ENCODE measurements at regions not wholly inside any gene's neighbourhood (a gene's known extent, or its start where the extent isn't known, plus 50 kb on each side); places are given as distances from the start of the nearest gene placed in this dataset.

DNA sequence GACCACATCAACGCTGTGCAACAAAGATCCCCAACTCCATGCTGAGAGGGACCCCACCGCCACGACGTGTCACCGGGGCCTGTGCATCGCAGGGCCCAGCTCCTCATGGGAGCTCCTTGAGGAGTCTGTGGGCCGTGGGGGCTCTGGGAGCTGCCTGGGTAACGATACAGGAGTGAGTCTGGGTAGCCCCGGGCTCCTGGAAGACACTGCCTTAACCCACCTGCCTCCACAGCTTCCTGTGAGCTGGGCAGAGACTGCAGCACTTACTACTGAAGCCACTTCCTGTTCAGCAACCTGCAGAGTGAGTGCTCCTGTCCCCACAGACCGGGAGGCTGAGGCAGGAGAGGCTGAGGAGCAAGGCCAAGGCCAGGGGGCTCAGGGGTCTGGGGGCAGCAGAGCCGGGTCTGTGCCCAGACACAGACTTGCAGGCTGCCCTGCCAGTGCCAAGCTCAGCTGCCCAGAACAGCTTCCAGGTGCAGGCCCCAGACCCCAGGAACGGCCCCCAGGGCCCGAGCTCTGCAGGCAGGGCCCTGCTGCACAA lies 226.7 kb downstream of the BRD1 start:
- no peak for DNase-seq (ENCODE audit: low spot score)
- TF ChIP-seq, protein P1, sequence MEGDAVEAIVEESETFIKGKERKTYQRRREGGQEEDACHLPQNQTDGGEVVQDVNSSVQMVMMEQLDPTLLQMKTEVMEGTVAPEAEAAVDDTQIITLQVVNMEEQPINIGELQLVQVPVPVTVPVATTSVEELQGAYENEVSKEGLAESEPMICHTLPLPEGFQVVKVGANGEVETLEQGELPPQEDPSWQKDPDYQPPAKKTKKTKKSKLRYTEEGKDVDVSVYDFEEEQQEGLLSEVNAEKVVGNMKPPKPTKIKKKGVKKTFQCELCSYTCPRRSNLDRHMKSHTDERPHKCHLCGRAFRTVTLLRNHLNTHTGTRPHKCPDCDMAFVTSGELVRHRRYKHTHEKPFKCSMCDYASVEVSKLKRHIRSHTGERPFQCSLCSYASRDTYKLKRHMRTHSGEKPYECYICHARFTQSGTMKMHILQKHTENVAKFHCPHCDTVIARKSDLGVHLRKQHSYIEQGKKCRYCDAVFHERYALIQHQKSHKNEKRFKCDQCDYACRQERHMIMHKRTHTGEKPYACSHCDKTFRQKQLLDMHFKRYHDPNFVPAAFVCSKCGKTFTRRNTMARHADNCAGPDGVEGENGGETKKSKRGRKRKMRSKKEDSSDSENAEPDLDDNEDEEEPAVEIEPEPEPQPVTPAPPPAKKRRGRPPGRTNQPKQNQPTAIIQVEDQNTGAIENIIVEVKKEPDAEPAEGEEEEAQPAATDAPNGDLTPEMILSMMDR (IDR thresholded peaks at IDR 0.05) = no peak
- no peak overlapping the region for H3K27ac ChIP-seq
- no peak overlapping the region for H3K4me3 ChIP-seq

DNA sequence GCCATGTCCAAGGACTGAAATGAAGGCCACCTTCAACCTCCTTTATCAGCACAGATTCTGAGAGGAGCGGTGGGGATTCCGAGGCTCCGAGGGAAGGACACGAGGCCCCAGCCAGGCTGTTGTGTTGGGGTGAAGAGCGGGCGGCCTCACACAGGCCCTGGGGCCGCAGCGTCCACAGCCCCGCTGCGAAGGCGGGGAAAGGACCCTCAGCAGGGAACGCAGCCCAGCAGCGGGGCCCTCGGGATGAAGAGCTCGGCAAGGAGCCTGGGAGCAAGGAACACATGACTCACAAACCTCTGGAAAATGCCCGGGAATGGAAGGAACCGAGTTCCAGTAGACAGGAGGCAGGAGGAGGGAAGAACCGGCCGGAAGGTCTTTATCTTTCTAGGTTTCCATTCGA lies 227.2 kb downstream of the BRD1 start:
- DNase-seq (ENCODE audit: low spot score) = no peak
- TF ChIP-seq, protein P1 (IDR thresholded peaks at IDR 0.05) = no peak
- no peak overlapping the region for H3K27ac ChIP-seq
- no peak overlapping the region for H3K4me3 ChIP-seq

DNA sequence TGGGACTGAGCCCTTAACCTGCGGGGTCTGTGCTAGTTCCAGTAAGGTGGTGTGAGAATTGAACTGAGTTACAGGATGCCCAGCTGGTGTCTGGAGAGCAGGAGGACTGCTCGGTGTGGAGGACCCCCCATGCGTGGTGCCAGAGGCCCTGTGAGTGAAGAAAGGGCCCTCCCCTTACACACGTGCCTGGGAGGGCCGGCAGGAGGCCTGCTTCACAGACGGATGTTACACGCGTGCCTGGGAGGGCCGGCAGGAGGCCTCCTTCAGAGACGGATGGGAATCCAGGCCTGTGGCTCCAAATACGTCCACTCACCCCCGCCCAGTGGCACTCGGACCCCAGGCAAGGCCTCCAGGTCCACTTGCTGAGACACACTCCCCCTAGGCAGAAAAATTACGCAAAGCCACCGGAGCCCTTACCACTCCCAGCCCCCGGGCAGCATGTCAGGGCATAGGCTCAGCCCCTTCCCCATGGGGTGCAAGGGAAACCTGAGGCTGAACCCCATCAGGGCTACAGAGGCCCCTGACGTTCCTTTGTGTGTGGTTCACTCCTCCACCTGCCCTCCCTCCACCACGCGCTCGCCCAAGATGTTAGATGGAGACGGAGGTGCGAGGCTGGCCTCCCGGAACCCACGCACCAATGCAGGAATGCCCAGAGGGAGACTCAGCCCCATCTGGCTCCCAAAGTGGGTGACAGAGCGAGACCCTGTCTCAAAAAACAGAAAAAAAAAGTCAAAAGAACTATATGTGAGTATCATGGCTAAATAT lies 227.8 kb downstream of the BRD1 start:
- DNase-seq (ENCODE audit: low spot score) = no peak

DNA sequence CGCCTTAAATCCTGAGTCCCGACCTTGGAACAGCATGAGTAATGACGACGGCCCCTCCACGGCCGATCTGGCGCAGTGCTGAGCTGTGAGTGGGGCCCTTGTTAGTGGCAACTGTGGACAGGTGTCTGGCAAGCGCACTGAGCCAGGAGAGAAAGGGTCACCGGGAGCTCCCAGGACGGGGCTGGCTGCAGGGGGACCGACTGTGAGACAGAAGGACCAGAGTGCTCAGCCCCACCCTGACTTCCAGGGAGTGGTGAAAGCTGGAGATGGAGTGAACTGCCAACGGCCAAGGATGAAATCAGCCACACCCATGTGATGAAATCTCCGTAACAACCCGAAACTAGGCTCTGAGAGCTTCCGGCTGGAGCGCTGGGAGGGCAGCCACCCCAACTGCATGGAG lies 228.6 kb downstream of the BRD1 start:
- Histone ChIP-seq H3K27ac (no peak overlapping the region), H3K4me3 (no peak overlapping the region)
- TF ChIP-seq, protein P1 (IDR thresholded peaks at IDR 0.05) = no peak
- DNase-seq (ENCODE audit: low spot score) = no peak

More for the DNA sequence above, 227.8 kb downstream of the BRD1 start:
- Histone ChIP-seq H3K4me3 (no peak overlapping the region), H3K27ac (no peak overlapping the region)
- TF ChIP-seq, protein P1 (IDR thresholded peaks at IDR 0.05) = no peak

DNA sequence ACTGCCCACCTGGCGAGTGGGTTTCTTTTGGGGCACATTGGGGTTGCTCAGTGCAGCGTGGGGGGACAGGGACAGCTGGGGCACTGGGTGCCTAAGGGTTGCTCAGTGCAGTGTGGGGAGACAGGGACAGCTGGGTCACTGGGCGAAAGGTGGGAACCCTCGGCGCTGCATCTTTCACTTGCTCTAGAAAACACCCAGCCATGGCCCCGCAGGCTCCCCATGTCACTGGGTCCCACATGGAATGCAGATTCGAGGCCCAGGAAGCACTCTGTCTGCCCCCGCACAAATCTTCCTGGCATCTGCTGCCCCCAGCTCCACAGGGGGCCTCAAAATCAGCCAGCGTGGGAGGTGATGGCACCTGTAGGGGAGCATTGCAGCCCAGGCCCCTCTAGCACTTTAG lies 229.3 kb downstream of the BRD1 start:
- no peak for DNase-seq (ENCODE audit: low spot score)
- H3K27ac ChIP-seq = no peak overlapping the region
- TF ChIP-seq, protein P1 (IDR thresholded peaks at IDR 0.05) = no peak
- no peak overlapping the region for H3K4me3 ChIP-seq

DNA sequence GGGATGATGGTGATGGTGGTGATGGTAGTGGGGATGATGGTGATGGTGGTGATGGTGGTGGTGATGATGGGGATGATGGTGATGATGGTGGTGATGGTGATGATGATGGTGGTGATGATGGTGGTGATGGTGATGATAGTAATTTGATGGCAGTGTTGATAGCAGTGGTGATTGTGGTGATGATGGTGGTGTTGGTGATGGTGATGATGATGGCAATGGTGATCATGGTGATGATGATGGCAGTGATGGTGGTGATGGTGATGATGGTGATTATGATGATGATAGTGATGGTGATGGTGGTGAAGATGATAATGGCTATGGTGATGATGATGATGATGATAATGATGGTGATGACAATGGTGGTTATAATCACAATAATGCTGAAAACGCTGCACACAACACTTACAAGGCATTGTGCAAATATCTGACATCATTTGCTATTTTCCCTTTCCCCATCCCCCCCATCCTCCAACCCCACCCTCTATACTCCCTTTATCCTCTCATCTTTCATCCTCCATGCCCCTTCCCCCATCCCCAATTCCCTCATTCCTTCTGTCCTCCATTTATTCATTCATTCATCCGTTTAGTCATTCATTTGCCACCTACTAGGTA lies 230.1 kb downstream of the BRD1 start:
- no peak for DNase-seq (ENCODE audit: low spot score)
- TF ChIP-seq, protein P1 (IDR thresholded peaks at IDR 0.05) = no peak

More for the DNA sequence above, 230.1 kb downstream of the BRD1 start:
- no peak overlapping the region for H3K4me3 ChIP-seq
- H3K27ac ChIP-seq = no peak overlapping the region
